Middle frontal gyrus (tissue), 1 donor: ENCODE measurements at regions not wholly inside any gene's neighbourhood (a gene's known extent, or its start where the extent isn't known, plus 50 kb on each side); places are given as distances from the start of the nearest gene placed in this dataset.

Source experiments
- DNase-seq: peaks from one replicate; pipeline ENCODE4 v3.0.0-alpha.2; 2015; ENCODE audit warnings: low spot score; ENCODE audit errors: extremely low spot score

DNA sequence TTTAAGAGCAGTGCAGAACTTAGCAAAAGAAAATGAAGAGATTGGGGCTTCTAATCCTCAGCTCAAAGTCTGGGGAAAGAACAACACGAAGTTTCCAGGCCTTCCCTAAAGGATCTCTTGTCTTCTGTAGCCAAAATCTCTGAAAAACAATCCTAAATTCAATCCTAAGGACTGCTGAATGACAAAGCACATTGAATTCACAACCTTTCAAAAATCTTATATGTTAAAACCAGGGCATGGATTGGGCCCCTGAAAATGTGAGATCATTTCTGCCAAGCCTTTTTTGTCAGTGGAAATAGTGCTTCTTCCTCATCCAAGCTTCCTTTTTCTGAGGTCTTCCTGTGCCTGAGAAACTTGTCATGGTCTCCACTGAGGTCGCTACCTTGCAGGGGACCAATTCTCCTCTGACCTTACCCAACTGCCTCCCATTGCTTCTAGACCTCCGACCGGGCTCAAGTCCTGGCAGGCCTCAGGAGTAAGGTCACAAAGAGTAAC is 126.2 kb upstream of the ARID1B start:
- DNase-seq = no peak

DNA sequence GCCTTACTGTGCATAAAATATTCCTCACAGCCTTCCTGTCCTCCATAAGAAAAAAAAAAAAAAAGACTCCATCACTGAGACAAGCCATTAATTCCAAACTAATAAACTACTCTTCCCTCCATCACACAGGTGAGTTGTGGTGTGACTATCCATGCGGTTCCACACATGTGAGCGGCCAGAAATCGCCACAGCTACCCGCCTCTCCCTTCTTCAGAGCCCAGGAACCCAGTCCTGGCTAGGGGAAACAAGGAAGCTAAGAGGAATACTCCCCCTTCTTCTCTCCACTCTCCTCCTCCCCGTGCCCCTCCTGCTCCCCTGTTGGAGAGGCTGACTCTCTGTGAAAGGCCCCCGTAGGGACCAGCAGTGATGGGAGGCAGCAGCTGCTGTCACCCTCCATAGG is 128.6 kb upstream of the ARID1B start:
- no peak for DNase-seq

DNA sequence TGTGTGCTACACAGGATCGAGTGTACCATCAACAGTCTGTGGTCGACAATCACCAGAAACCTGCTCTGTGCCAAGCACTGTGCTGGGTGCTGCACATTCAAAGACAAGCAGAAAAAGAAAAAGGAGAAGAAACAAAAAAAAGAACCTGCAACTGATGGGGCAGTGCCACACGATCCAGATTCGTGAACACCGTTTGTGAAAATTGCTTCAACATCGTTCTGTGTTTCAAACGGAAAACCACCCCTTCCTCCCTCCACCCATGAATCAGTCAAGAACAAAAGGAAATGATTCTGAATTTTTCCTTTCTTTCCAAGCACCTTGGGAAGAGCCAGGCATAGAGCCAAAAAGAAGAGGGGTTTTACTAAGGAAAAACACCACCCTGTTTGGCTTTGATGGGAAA is 129.2 kb upstream of the ARID1B start:
- DNase-seq = no peak

- DNase-seq = no peak
Observed at GRCh38 chr6:156647140-156647784, 129.9 kb upstream of the ARID1B start.

GRCh38 chr6:156646496-156646895 is 130.7 kb upstream of the ARID1B start:
- no peak for DNase-seq

GRCh38 chr6:156645097-156645496 is 132.1 kb upstream of the ARID1B start:
- no peak for DNase-seq

GRCh38 chr6:156639009-156639721 is 138.0 kb upstream of the ARID1B start:
- DNase-seq = no peak

DNA sequence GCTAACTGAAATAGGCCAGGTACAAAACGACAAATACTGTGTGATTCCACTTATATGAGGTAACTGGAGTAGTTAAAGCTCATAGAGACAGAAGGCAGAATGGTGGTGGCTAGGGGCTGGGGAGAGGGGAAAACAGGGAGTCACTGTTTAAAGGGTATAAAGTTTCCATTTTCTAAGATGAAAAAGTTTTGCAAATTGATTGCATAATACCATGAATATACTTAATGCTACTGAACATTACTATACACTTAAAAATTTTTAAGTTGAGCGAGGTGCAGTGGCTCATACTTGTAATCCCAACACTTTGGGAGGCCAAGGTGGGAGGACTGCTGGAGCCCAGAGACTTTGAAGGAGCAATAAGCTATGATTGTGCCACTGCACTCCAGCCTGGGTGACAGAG is 138.6 kb upstream of the ARID1B start:
- no peak for DNase-seq

DNA sequence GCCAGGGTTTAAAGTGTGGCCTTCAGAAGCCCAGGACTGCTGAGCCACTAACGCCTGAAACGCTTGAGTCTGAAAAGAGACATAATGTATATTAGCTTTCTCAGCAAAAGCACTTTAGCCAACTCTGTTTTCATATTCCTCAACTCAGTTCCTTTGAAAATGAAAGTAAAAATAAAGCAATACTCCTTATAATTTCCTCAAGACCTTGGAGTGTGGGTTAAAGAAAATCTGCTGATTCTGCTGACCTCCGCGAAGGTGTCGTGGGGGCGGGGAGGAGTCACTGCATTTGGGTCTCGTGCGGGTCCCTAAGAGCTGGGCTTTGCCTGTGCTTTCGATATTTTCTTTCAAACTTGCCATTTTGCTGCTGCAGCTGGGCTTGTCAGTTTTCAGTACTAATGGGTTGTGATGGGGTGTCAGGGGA is 142.2 kb upstream of the ARID1B start:
- no peak for DNase-seq

DNA sequence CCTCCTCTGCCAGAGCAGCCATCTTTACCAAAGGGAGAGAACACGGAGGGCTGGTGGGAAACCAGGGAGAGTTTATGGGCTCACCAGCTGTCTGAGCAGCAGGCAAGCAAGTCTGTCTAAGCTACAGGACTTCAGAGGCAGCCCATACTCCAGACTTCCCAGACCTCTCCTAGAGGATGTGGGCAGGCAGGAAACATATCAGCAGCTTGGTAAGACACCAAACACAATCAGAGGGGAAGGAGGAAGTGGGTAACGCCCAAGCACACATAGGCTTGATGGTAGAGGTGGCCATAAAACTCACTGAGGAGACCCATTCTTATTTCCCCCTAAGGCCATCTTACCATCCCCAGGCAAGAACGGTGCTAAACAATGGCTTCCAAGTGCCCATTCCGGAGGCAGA is 143.1 kb upstream of the ARID1B start:
- no peak for DNase-seq

GRCh38 chr6:156633291-156633690 is 143.9 kb upstream of the ARID1B start:
- DNase-seq = no peak

DNA sequence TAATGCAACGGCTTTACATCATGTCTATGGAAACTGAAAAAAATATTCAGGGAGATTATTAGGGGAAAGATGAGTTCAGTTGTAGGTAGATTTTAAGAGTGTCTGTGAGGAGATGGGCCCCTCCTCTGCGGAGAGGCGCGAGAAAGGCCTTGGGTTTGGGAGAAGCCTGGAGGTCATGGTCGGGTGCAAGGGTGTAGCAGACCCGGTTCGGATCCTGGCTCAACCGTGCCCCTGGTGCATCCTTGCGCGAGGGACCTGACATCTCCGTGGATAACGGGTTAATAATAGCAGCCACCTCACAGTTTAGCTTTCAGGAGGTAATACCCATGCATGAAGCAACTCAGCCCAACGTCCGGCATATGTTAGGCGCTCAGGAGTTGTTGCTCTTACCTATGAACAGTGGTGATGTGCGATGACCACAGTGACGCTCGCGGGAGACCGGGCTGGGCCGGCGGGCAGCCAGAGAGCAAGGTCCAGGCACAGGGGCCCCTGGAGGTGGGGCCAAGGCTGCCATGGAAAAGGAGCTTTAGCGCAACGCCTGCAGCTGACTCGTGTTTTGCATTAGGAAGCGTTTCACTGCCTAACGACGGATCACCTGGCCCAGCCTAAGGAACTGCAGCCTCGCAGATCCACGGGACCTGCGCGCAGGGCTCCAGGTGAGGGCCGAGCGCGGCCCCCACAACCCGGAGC is 146.4 kb upstream of the ARID1B start:
- no peak for DNase-seq

- no peak for DNase-seq
Observed at GRCh38 chr6:156628805-156629204, 148.4 kb upstream of the ARID1B start.

- no peak for DNase-seq
Observed at GRCh38 chr6:156627524-156627923, 149.7 kb upstream of the ARID1B start.

- DNase-seq = no peak
Observed at GRCh38 chr6:156622185-156622584, 155.0 kb upstream of the ARID1B start.

DNA sequence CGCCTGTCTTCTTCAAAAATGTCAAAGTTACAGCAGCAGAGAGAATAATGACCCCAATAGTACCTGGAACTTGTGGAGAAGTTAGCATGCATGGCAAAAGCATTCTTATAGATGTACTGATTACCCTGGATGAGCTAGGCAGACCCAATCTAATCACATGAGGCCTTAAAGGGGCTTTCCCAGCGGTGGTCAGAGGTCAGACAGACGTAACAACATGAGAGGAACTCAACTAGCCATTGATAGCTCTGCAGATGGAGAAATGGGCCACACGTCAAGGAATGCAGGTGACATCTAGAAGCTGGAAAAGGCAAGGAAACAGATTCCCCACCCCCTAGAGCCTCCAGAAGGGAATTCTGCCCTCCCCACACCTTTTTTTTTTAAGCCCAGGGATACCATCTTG is 156.8 kb upstream of the ARID1B start:
- no peak for DNase-seq

DNA sequence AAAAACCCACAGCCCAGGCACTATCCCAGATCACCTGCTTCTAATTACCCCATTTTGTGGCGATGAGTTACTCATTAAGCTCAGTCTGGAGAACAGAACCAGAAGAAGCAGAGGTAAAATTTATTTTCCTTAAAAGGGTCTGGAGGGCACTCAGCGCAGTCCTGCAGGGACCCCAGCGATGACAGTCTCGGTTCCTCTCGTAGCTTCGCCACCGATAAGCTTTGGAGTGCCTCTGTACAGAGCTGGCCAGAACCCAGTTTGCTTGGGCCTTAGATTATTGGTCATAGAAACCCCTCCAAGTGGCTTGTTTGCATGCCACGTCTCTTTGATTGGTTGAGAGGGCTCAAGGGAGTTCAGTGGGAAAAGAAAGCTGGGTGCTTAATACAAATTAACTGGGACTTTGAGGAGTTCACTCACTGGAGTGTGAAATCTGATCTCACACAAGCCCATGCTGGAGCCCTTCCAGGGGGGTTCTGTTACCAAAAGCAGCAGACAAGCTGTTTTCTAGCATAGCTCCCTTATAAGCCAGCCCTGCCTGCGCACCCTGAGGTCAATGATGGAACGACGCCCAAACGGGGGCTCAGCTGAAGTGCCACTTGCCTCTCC is 158.5 kb upstream of the ARID1B start:
- DNase-seq = no peak

GRCh38 chr6:156617941-156618340 is 159.2 kb upstream of the ARID1B start:
- no peak for DNase-seq

GRCh38 chr6:156617376-156617775 is 159.8 kb upstream of the ARID1B start:
- no peak for DNase-seq

GRCh38 chr6:156616495-156616894 is 160.7 kb upstream of the ARID1B start:
- DNase-seq = no peak

- DNase-seq = no peak
Observed at GRCh38 chr6:156613996-156614395, 163.2 kb upstream of the ARID1B start.

DNA sequence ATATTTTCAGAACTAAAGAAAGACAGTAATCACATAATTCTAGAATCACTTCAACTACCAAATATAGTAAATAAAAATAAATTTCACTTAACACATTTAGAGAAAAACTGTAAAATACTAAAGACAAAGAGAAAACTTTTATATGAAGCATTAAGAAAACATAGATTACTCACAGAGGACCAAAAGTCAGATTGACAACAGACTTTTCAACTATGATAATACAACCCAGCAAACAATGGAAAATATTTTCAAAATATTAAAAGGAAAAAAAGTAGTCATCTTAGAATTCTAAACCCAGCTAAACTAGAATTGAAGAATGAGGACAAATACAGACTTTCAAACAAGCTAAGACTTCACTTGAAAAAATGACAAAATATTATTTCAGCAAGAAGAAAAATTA is 164.8 kb upstream of the ARID1B start:
- no peak for DNase-seq
